GM13976 (cell line): ENCODE measurements at regions not wholly inside any gene's neighbourhood (a gene's known extent, or its start where the extent isn't known, plus 50 kb on each side); places are given as distances from the start of the nearest gene placed in this dataset.
"Not testable (repeated sequence)": the region's sequence is repeated elsewhere in the genome, so short reads cannot be mapped to it uniquely, and the experiment has no call there.

Source experiments
- DNase-seq: peaks from one replicate; pipeline ENCODE4 v3.0.0; 2012; ENCODE audit warnings: low spot score
- CTCF ChIP-seq: IDR thresholded peaks from 2 replicates; pipeline ENCODE4 v1.5.1; 2012; ENCODE audit warnings: borderline replicate concordance, mild to moderate bottlenecking; ENCODE audit not compliant: insufficient read depth; ENCODE audit errors: extremely low read depth, missing control alignments, control extremely low read depth
- in situ Hi-C: fragments of 300-500 bp; cut with MboI; formaldehyde crosslinking; loops from one replicate; pipeline ENCODE4 v1.12.0; 2022; ENCODE audit warnings: low sequenced_read_pairs, mixed read lengths, inconsistent platforms; ENCODE audit not compliant: unreplicated experiment

- in situ Hi-C loops = no loop called here
- TF ChIP-seq CTCF = no peak
- DNase-seq = no peak
Measured at GRCh38 chr7:86407291-86407690, 236.4 kb upstream of the GRM3 start.

- no peak for DNase-seq
- in situ Hi-C loops = no loop called here
- TF ChIP-seq CTCF = no peak
Measured at GRCh38 chr7:86391813-86392212, 251.9 kb upstream of the GRM3 start.

GRCh38 chr7:86375602-86376001, 268.1 kb upstream of the GRM3 start:
- in situ Hi-C loops, DNase-seq: not testable (repeated sequence)

GRCh38 chr7:86372262-86372661, 271.4 kb upstream of the GRM3 start:
- in situ Hi-C loops = no loop called here
- no peak for DNase-seq
- TF ChIP-seq CTCF = no peak

- in situ Hi-C loops = no loop called here
- DNase-seq = no peak
- TF ChIP-seq CTCF = no peak
Measured at GRCh38 chr7:86366946-86367345, 276.8 kb upstream of the GRM3 start.

GRCh38 chr7:86340407-86340806, 303.3 kb upstream of the GRM3 start:
- not testable (repeated sequence) for DNase-seq

GRCh38 chr7:86339051-86339450, 304.7 kb upstream of the GRM3 start:
- in situ Hi-C loops = no loop called here
- no peak for DNase-seq
- TF ChIP-seq CTCF = no peak

More at GRCh38 chr7:86340407-86340806, 303.3 kb upstream of the GRM3 start:
- in situ Hi-C loops = not testable (repeated sequence)

- DNase-seq = no peak
- in situ Hi-C loops = no loop called here
- no peak for TF ChIP-seq CTCF
Measured at GRCh38 chr7:86328801-86329433, 314.8 kb upstream of the GRM3 start.
